ENCODE measurements at regions not wholly inside any gene's neighbourhood (a gene's known extent, or its start where the extent isn't known, plus 50 kb on each side); places are given as distances from the start of the nearest gene placed in this dataset.

GRCh38 chr7:106386958-106387357 is 102.2 kb upstream of the NAMPT start:
- TF ChIP-seq, protein P1, sequence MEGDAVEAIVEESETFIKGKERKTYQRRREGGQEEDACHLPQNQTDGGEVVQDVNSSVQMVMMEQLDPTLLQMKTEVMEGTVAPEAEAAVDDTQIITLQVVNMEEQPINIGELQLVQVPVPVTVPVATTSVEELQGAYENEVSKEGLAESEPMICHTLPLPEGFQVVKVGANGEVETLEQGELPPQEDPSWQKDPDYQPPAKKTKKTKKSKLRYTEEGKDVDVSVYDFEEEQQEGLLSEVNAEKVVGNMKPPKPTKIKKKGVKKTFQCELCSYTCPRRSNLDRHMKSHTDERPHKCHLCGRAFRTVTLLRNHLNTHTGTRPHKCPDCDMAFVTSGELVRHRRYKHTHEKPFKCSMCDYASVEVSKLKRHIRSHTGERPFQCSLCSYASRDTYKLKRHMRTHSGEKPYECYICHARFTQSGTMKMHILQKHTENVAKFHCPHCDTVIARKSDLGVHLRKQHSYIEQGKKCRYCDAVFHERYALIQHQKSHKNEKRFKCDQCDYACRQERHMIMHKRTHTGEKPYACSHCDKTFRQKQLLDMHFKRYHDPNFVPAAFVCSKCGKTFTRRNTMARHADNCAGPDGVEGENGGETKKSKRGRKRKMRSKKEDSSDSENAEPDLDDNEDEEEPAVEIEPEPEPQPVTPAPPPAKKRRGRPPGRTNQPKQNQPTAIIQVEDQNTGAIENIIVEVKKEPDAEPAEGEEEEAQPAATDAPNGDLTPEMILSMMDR (IDR thresholded peaks at IDR 0.05) = no peak
- no peak for TF ChIP-seq POLR2AphosphoS5 (IDR thresholded peaks at IDR 0.05)
- TF ChIP-seq POLR2A (IDR thresholded peaks at IDR 0.05) = no peak
- no peak for TF ChIP-seq EP300 (IDR thresholded peaks at IDR 0.05; ENCODE audit: low read depth)
